ENCODE measurements at regions not wholly inside any gene's neighbourhood (a gene's known extent, or its start where the extent isn't known, plus 50 kb on each side); places are given as distances from the start of the nearest gene placed in this dataset.
"Not testable (repeated sequence)": the region's sequence is repeated elsewhere in the genome, so short reads cannot be mapped to it uniquely, and the experiment has no call there.

- DNase-seq, result no peak
- WGBS, 2 donors (ENCODE audit: low coverage in 1 of 2), result 62 to 63% methylated on average over 3 of the region's 3 CpGs
- Histone ChIP-seq H3K9me3 (no peaks in the 10 kb centered on the region), H3K27ac (no peak overlapping the region), H3K27me3 (no peaks in the 10 kb centered on the region), H3K4me3 (no peak overlapping the region), H3K36me3 (no peaks in the 10 kb centered on the region), H3K4me1 (no peaks in the 10 kb centered on the region)
- intact Hi-C loops (cut with DNase I; ENCODE audit: low total_unique reads) (no loop called here), in situ Hi-C loops (cut with MboI; ENCODE audit: low pct_ligation_motif_present in 1 of 4, low pct_unique_long_range_greater_than_20kb in 1 of 4, low sequenced_read_pairs in 3 of 4) (no loop called here)
- TF ChIP-seq EP300 (IDR thresholded peaks at IDR 0.05; ENCODE audit: low read depth) (no peak), POLR2A (IDR thresholded peaks at IDR 0.05) (no peak), POLR2AphosphoS5 (IDR thresholded peaks at IDR 0.05) (no peak), CTCF (IDR thresholded peaks at IDR 0.05) (no peak)
Observed at GRCh38 chr13:80157261-80157932, 183.5 kb downstream of the SPRY2 start.

- H3K27me3 ChIP-seq; H3K36me3 ChIP-seq; H3K4me1 ChIP-seq; in situ Hi-C loops (cut with MboI; ENCODE audit: low pct_ligation_motif_present in 1 of 4, low pct_unique_long_range_greater_than_20kb in 1 of 4, low sequenced_read_pairs in 3 of 4); H3K9me3 ChIP-seq; intact Hi-C loops (cut with DNase I; ENCODE audit: low total_unique reads); H3K27ac ChIP-seq; H3K4me3 ChIP-seq; DNase-seq: not testable (repeated sequence)
- WGBS, 2 donors (ENCODE audit: low coverage in 1 of 2), result 93% methylated on average over 16 of the region's 16 CpGs; no CpG with 5 or more reads in 1 of the 2 donors
Observed at GRCh38 chr13:80152142-80152541, 188.8 kb downstream of the SPRY2 start.

GRCh38 chr13:80151016-80151415, 189.9 kb downstream of the SPRY2 start:
- Histone ChIP-seq H3K27ac (no peak overlapping the region), H3K4me1 (no peaks in the 10 kb centered on the region), H3K9me3 (no peaks in the 10 kb centered on the region), H3K36me3 (no peaks in the 10 kb centered on the region), H3K4me3 (no peak overlapping the region), H3K27me3 (no peaks in the 10 kb centered on the region)
- DNase-seq, result no peak
- TF ChIP-seq CTCF (IDR thresholded peaks at IDR 0.05), result no peak
- no peak for TF ChIP-seq EP300 (IDR thresholded peaks at IDR 0.05; ENCODE audit: low read depth)
- TF ChIP-seq POLR2AphosphoS5 (IDR thresholded peaks at IDR 0.05), result no peak
- no peak for TF ChIP-seq POLR2A (IDR thresholded peaks at IDR 0.05)
- intact Hi-C loops (cut with DNase I; ENCODE audit: low total_unique reads), result no loop called here
- in situ Hi-C loops (cut with MboI; ENCODE audit: low pct_ligation_motif_present in 1 of 4, low pct_unique_long_range_greater_than_20kb in 1 of 4, low sequenced_read_pairs in 3 of 4), result no loop called here

GRCh38 chr13:80149736-80150135, 191.2 kb downstream of the SPRY2 start:
- no peak for TF ChIP-seq EP300 (IDR thresholded peaks at IDR 0.05; ENCODE audit: low read depth)
- WGBS, 2 donors (ENCODE audit: low coverage in 1 of 2), result 91 to 92% methylated on average over 4 of the region's 4 CpGs
- in situ Hi-C loops (cut with MboI; ENCODE audit: low pct_ligation_motif_present in 1 of 4, low pct_unique_long_range_greater_than_20kb in 1 of 4, low sequenced_read_pairs in 3 of 4), result no loop called here

GRCh38 chr13:80145171-80145690, 195.7 kb downstream of the SPRY2 start:
- Histone ChIP-seq H3K27ac (no peak overlapping the region), H3K27me3 (no peaks in the 10 kb centered on the region), H3K36me3 (no peaks in the 10 kb centered on the region), H3K4me3 (no peak overlapping the region), H3K4me1 (peaks cover 0 to 13% (median 10%) of the 10 kb centered on the region in 4 donors), H3K9me3 (no peaks in the 10 kb centered on the region)
- WGBS, 2 donors (ENCODE audit: low coverage in 1 of 2), result 57 to 78% methylated on average over 1 to 3 of the region's 3 CpGs
- DNase-seq, result no peak
- TF ChIP-seq POLR2AphosphoS5 (IDR thresholded peaks at IDR 0.05) (no peak), CTCF (IDR thresholded peaks at IDR 0.05) (no peak), POLR2A (IDR thresholded peaks at IDR 0.05) (no peak), EP300 (IDR thresholded peaks at IDR 0.05; ENCODE audit: low read depth) (no peak)
- intact Hi-C loops (cut with DNase I; ENCODE audit: low total_unique reads) (no loop called here), in situ Hi-C loops (cut with MboI; ENCODE audit: low pct_ligation_motif_present in 1 of 4, low pct_unique_long_range_greater_than_20kb in 1 of 4, low sequenced_read_pairs in 3 of 4) (no loop called here)

More at GRCh38 chr13:80149736-80150135, 191.2 kb downstream of the SPRY2 start:
- no peak overlapping the region for H3K4me3 ChIP-seq
- H3K4me1 ChIP-seq, result no peaks in the 10 kb centered on the region
- intact Hi-C loops (cut with DNase I; ENCODE audit: low total_unique reads), result no loop called here
- H3K27me3 ChIP-seq, result no peaks in the 10 kb centered on the region
- H3K36me3 ChIP-seq, result no peaks in the 10 kb centered on the region
- no peak for DNase-seq
- no peak overlapping the region for H3K27ac ChIP-seq
- no peaks in the 10 kb centered on the region for H3K9me3 ChIP-seq

All from transverse colon (tissue), 4 donors.